GM12865 (cell line): ENCODE measurements at regions not wholly inside any gene's neighbourhood (a gene's known extent, or its start where the extent isn't known, plus 50 kb on each side); places are given as distances from the start of the nearest gene placed in this dataset.

Source experiments
- DNase-seq: peaks from one replicate; pipeline ENCODE4 v3.0.0; 2010; ENCODE audit warnings: low read depth
- H3K4me3 ChIP-seq: 2 replicates; pipeline ENCODE4 v1.5.1; 2011; ENCODE audit warnings: mild to moderate bottlenecking, low read depth, low read length, control low read depth
- CTCF ChIP-seq: IDR thresholded peaks from 2 replicates; pipeline ENCODE4 v1.5.1; 2011; ENCODE audit warnings: low read length, control low read depth, low read depth, inconsistent platforms; ENCODE audit not compliant: insufficient read depth; ENCODE audit errors: missing control alignments

GRCh38 chr11:19493446-19494213 lies 219.0 kb upstream of the NAV2 start:
- no peak overlapping the region for H3K4me3 ChIP-seq
- no peak for TF ChIP-seq CTCF
- DNase-seq, result peak; percentile 35

GRCh38 chr11:19482319-19483100 lies 230.1 kb upstream of the NAV2 start:
- DNase-seq, result no peak
- no peak for TF ChIP-seq CTCF

GRCh38 chr11:19480540-19480939 lies 232.1 kb upstream of the NAV2 start:
- no peak for DNase-seq
- TF ChIP-seq CTCF, result no peak
- no peak overlapping the region for H3K4me3 ChIP-seq

More at GRCh38 chr11:19482319-19483100, 230.1 kb upstream of the NAV2 start:
- H3K4me3 ChIP-seq, result no peak overlapping the region

- TF ChIP-seq CTCF, result no peak
- no peak for DNase-seq
- H3K4me3 ChIP-seq, result no peak overlapping the region
Measured at GRCh38 chr11:19478891-19479290, 233.7 kb upstream of the NAV2 start.

- TF ChIP-seq CTCF, result no peak
- no peak overlapping the region for H3K4me3 ChIP-seq
- DNase-seq, result peak; percentile 82
Measured at GRCh38 chr11:19474954-19475721, 234.4 kb upstream of the E2F8 start.

GRCh38 chr11:19474211-19474610 lies 233.5 kb upstream of the E2F8 start:
- H3K4me3 ChIP-seq, result no peak overlapping the region
- TF ChIP-seq CTCF, result no peak
- DNase-seq, result no peak
